CD14-positive monocyte (primary cell): ENCODE measurements at regions not wholly inside any gene's neighbourhood (a gene's known extent, or its start where the extent isn't known, plus 50 kb on each side); places are given as distances from the start of the nearest gene placed in this dataset.

ENCODE experiments used
- DNase-seq, 3 donors: peaks; one replicate each; pipeline ENCODE4 v3.0.0-alpha.2; 2011 to 2022
- H2AFZ ChIP-seq: 2 replicates; pipeline ENCODE4 v1.6.0; 2012; ENCODE audit warnings: mild to moderate bottlenecking, low read depth, low read length, inconsistent platforms; ENCODE audit not compliant: insufficient read depth, poor library complexity, severe bottlenecking
- H3K27ac ChIP-seq, 2 donors: 1 replicate in 1 of 2; 2 replicates in 1 of 2; pipeline ENCODE4 v1.5.1; 2012 to 2013; ENCODE audit warnings: low read length in 2 of 2, control low read depth in 1 of 2, inconsistent platforms in 1 of 2, low read depth in 1 of 2, mild to moderate bottlenecking in 1 of 2
- H3K27me3 ChIP-seq, 2 donors: one replicate each; pipeline versions ENCODE4 v1.6.0 to v1.6.1; 2011 to 2013; ENCODE audit warnings: low read length in 2 of 2; ENCODE audit not compliant: control insufficient read depth in 2 of 2, insufficient read depth in 2 of 2
- H3K36me3 ChIP-seq, 2 donors: replicated peaks in 1 of 2; 1 replicate in 1 of 2; 2 replicates in 1 of 2; pipeline versions ENCODE4 v1.5.1 to v1.6.1; 2012 to 2013; ENCODE audit warnings: low read length in 2 of 2, control low read depth in 1 of 2, inconsistent platforms in 1 of 2, mild to moderate bottlenecking in 1 of 2; ENCODE audit not compliant: insufficient read depth in 2 of 2, control insufficient read depth in 1 of 2
- H3K4me1 ChIP-seq, 2 donors: 1 replicate in 1 of 2; 2 replicates in 1 of 2; pipeline versions ENCODE4 v1.5.1 to v1.6.1; 2012 to 2013; ENCODE audit warnings: low read length in 2 of 2, control low read depth in 1 of 2, inconsistent platforms in 1 of 2, mild to moderate bottlenecking in 1 of 2, moderate library complexity in 1 of 2; ENCODE audit not compliant: insufficient read depth in 2 of 2, control insufficient read depth in 1 of 2
- H3K4me2 ChIP-seq: replicated peaks from 2 replicates; pipeline ENCODE3; 2012; ENCODE audit warnings: low read length, moderate library complexity, mild to moderate bottlenecking; ENCODE audit not compliant: poor library complexity, severe bottlenecking; ENCODE audit errors: extremely low read depth
- H3K4me3 ChIP-seq, 3 experiments: fragments of 200-600 bp in 1 of 3; sonication (generic) in 1 of 3; replicated peaks in 1 of 3; 1 replicate in 2 of 3; 2 replicates in 1 of 3; pipeline ENCODE4 v1.5.1; 2011 to 2013; ENCODE audit warnings: low read length in 3 of 3, mild to moderate bottlenecking in 3 of 3, control low read depth in 2 of 3, low read depth in 2 of 3, inconsistent platforms in 1 of 3, moderate library complexity in 1 of 3
- H3K79me2 ChIP-seq: 2 replicates; pipeline ENCODE4 v1.6.0; 2012; ENCODE audit warnings: mild to moderate bottlenecking, control low read depth, inconsistent platforms, low read length, moderate library complexity; ENCODE audit not compliant: insufficient read depth
- H3K9ac ChIP-seq: 2 replicates; pipeline ENCODE4 v1.6.0; 2017; ENCODE audit warnings: low read length, mild to moderate bottlenecking; ENCODE audit not compliant: insufficient read depth, poor library complexity, severe bottlenecking
- H3K9me3 ChIP-seq, 2 donors: replicated peaks in 1 of 2; 1 replicate in 1 of 2; 2 replicates in 1 of 2; pipeline versions ENCODE4 v1.5.1 to v1.6.1; 2012 to 2013; ENCODE audit warnings: low read length in 2 of 2, control low read depth in 1 of 2; ENCODE audit not compliant: control insufficient read depth in 1 of 2, insufficient read depth in 1 of 2
- H4K20me1 ChIP-seq: 2 replicates; pipeline ENCODE4 v1.6.0; 2012; ENCODE audit warnings: mild to moderate bottlenecking, low read length, control low read depth, moderate library complexity; ENCODE audit not compliant: insufficient read depth
- H3K27ac Mint-ChIP-seq, 7 donors: one replicate each; pipeline ENCODE4 v1.8.0; 2020; ENCODE audit warnings: mild to moderate bottlenecking in 7 of 7, mixed read lengths in 7 of 7, moderate library complexity in 6 of 7, inconsistent platforms in 2 of 7
- H3K27me3 Mint-ChIP-seq, 3 donors: one replicate each; pipeline ENCODE4 v1.8.0; 2021 to 2022; ENCODE audit warnings: low read depth in 3 of 3, mild to moderate bottlenecking in 3 of 3, mixed read lengths in 3 of 3, moderate library complexity in 3 of 3, inconsistent platforms in 1 of 3
- H3K36me3 Mint-ChIP-seq, 2 donors: one replicate each; pipeline ENCODE4 v1.8.0; 2020; ENCODE audit warnings: mixed read lengths in 2 of 2, inconsistent platforms in 1 of 2, mild to moderate bottlenecking in 1 of 2
- H3K4me1 Mint-ChIP-seq: one replicate; pipeline ENCODE4 v1.8.0; 2020; ENCODE audit warnings: mild to moderate bottlenecking, mixed read lengths
- H3K4me3 Mint-ChIP-seq, 2 donors: one replicate each; pipeline ENCODE4 v1.8.0; 2020; ENCODE audit warnings: mild to moderate bottlenecking in 2 of 2, mixed read lengths in 2 of 2, moderate library complexity in 1 of 2
- H3K9me3 Mint-ChIP-seq, 7 donors: one replicate each; pipeline ENCODE4 v1.8.0; 2020 to 2022; ENCODE audit warnings: mixed read lengths in 7 of 7, mild to moderate bottlenecking in 6 of 7, moderate library complexity in 6 of 7, inconsistent platforms in 2 of 7
- CTCF ChIP-seq: fragments of 200-600 bp; IDR thresholded peaks from one replicate; pipeline ENCODE4 v1.8.0; 2022; ENCODE audit warnings: antibody characterized with exemption, mild to moderate bottlenecking
- WGBS: methylation state at CpG from one replicate; pipeline ENCODE4 v1.1.5; 2013; ENCODE audit warnings: missing lambda C conversion rate; ENCODE audit not compliant: insufficient coverage; 5-methylcytosine and 5-hydroxymethylcytosine counted together
- intact Hi-C, 2 donors: fragments of 100-400 bp; cut with micrococcal nuclease; formaldehyde crosslinking; loops; one replicate each; pipeline versions ENCODE4 v1.15.0 to v1.15.1; 2023

DNA sequence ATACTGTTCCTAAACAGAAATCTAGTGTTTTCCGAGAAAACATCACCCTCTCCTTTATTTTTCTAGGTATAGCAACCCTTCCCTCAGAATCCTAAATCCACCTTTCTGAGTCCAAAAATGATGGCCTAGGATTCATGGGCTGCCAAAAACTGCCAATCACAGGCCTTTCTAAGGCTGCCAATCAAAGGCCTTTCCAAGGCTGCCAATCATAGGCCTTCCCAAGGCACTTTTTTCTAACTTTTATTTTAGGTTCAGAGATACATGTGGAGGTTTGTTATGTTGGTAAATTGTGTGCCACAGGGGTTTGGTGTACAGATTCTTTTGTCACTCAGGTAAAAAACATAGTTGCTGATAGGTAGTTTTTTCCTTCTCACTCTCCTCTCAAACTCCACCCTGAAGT is 673.7 kb downstream of the FAT4 start:
- no peak overlapping the region for H3K4me3 ChIP-seq
- H3K4me2 ChIP-seq: no peak overlapping the region
- no peaks in the 10 kb centered on the region for H3K36me3 ChIP-seq
- H2AFZ ChIP-seq: no peak overlapping the region
- no peaks in the 10 kb centered on the region for H3K4me1 ChIP-seq
- TF ChIP-seq CTCF: no peak
- H3K9me3 ChIP-seq: no peaks in the 10 kb centered on the region
- Mint-ChIP-seq H3K9me3 (peaks cover 0 to 3% (median 0%) of the 10 kb centered on the region in 7 donors), H3K27ac (no peak overlapping the region), H3K4me1 (no peaks in the 10 kb centered on the region), H3K36me3 (no peaks in the 10 kb centered on the region), H3K27me3 (peaks cover 0 to 1% (median 0%) of the 10 kb centered on the region in 3 donors), H3K4me3 (no peak overlapping the region)
- 100% methylated on average over 1 of the region's 1 CpG for WGBS
- H3K79me2 ChIP-seq: no peaks in the 10 kb centered on the region
- no peaks in the 10 kb centered on the region for H3K27me3 ChIP-seq
- H3K9ac ChIP-seq: no peak overlapping the region
- DNase-seq: no peak
- no peaks in the 10 kb centered on the region for H4K20me1 ChIP-seq
- intact Hi-C loops: no loop called here
- no peak overlapping the region for H3K27ac ChIP-seq

DNA sequence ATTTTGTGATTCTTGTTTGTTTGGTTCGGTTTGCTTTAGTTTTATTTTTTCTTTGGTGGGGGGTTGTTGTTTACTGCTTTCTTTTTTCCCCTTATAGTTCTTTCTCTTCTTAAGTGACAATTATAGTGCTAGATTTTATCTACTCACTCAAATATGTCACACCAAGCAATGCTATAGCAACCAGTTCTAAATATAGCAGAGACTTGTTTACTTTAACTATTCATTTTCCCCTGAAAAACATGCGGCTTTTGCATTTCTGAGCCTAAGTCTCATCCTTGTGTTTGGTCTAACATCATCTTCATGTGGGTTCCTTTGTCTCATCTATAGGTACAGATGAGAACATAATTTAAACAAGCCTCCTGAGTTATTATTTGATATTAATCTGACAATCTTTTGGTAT is 676.6 kb downstream of the FAT4 start:
- Histone ChIP-seq H3K4me3 (no peak overlapping the region), H3K36me3 (no peaks in the 10 kb centered on the region), H3K9me3 (no peaks in the 10 kb centered on the region), H3K27ac (no peak overlapping the region), H3K4me1 (no peaks in the 10 kb centered on the region), H3K4me2 (no peak overlapping the region), H3K27me3 (no peaks in the 10 kb centered on the region), H3K9ac (no peak overlapping the region), H2AFZ (no peak overlapping the region), H4K20me1 (no peaks in the 10 kb centered on the region), H3K79me2 (no peaks in the 10 kb centered on the region)
- no peak overlapping the region for H3K4me3 Mint-ChIP-seq
- no peaks in the 10 kb centered on the region for H3K36me3 Mint-ChIP-seq
- no peak overlapping the region for H3K27ac Mint-ChIP-seq
- H3K4me1 Mint-ChIP-seq: no peaks in the 10 kb centered on the region
- TF ChIP-seq CTCF: no peak
- DNase-seq: no peak
- peaks cover 0 to 1% (median 0%) of the 10 kb centered on the region in 3 donors for H3K27me3 Mint-ChIP-seq
- WGBS: no CpG with 5 or more reads among the region's 2 CpGs
- intact Hi-C loops: no loop called here
- H3K9me3 Mint-ChIP-seq: peaks cover 0 to 2% (median 0%) of the 10 kb centered on the region in 7 donors
